A673 (cell line): ENCODE measurements at regions not wholly inside any gene's neighbourhood (a gene's known extent, or its start where the extent isn't known, plus 50 kb on each side); places are given as distances from the start of the nearest gene placed in this dataset.

Source experiments
- BruUV-seq: library from RNA; stranded (reverse); fragments of 400-500 nt; replicated peaks from 2 replicates; lab custom pipeline; 2021; lab: Mats Ljungman, UMichigan
- CTCF ChIA-PET: fragments of 300-600 bp; sonication (Branson Sonifier 250); formaldehyde crosslinking; loops from one replicate; lab custom pipeline; 2022; ENCODE audit warnings: antibody characterized with exemption; lab: Charles Lee
- POLR2A ChIA-PET: fragments of 300-600 bp; sonication (Branson Sonifier 250); formaldehyde crosslinking; loops from one replicate; lab custom pipeline; 2022; ENCODE audit warnings: antibody characterized with exemption; ENCODE audit not compliant: low non-redundant PET; lab: Charles Lee
- DNase-seq: peaks from one replicate; pipeline ENCODE4 v3.0.0-alpha.2; 2015; ENCODE audit warnings: low spot score
- H3K27ac ChIP-seq: fragments of 200-600 bp; sonication (generic); 2 replicates; pipeline ENCODE4 v1.5.1; 2016; ENCODE audit warnings: mixed run types, low read depth, mild to moderate bottlenecking, mixed read lengths, antibody characterized with exemption, low read length; ENCODE audit not compliant: poor library complexity, severe bottlenecking
- H3K27me3 ChIP-seq: fragments of 200-600 bp; sonication (generic); replicated peaks from 2 replicates; pipeline ENCODE4 v1.6.1; 2017; ENCODE audit warnings: mixed run types, low read depth, mild to moderate bottlenecking, mixed read lengths, antibody characterized with exemption, low read length; ENCODE audit not compliant: insufficient read depth, poor library complexity
- H3K36me3 ChIP-seq: fragments of 200-600 bp; sonication (generic); 2 replicates; pipeline ENCODE4 v1.6.1; 2016; ENCODE audit warnings: mixed run types, mild to moderate bottlenecking, mixed read lengths, antibody characterized with exemption, low read length; ENCODE audit not compliant: insufficient read depth, poor library complexity, severe bottlenecking
- H3K4me1 ChIP-seq: fragments of 200-600 bp; sonication (generic); 2 replicates; pipeline ENCODE4 v1.6.1; 2017; ENCODE audit warnings: mixed run types, mild to moderate bottlenecking, mixed read lengths, antibody characterized with exemption, low read length; ENCODE audit not compliant: insufficient read depth, poor library complexity, severe bottlenecking
- H3K4me3 ChIP-seq: fragments of 200-600 bp; sonication (generic); 2 replicates; pipeline ENCODE4 v1.5.1; 2016; ENCODE audit warnings: low read depth, mixed run types, mild to moderate bottlenecking, mixed read lengths, low read length; ENCODE audit not compliant: poor library complexity, severe bottlenecking
- H3K9me3 ChIP-seq: fragments of 200-600 bp; sonication (generic); 2 replicates; pipeline ENCODE4 v1.6.1; 2016; ENCODE audit warnings: mixed run types, low read depth, mild to moderate bottlenecking, mixed read lengths, antibody characterized with exemption, low read length; ENCODE audit not compliant: poor library complexity, severe bottlenecking
- EZH2 ChIP-seq: fragments of 200-600 bp; sonication (generic); IDR thresholded peaks from 2 replicates; pipeline ENCODE4 v1.6.1; 2017; ENCODE audit warnings: borderline replicate concordance, low read depth, mild to moderate bottlenecking, mixed read lengths, antibody characterized with exemption, low read length; ENCODE audit not compliant: poor library complexity, severe bottlenecking
- intact Hi-C: fragments of 100-400 bp; cut with micrococcal nuclease; formaldehyde crosslinking; loops from one replicate; pipeline ENCODE4 v1.10.0; 2022; ENCODE audit not compliant: unreplicated experiment
- TF ChIP-seq, protein P1 (sequence below): fragments of 300-800, 200-600 bp; sonication (generic); conservative IDR thresholded peaks from 2 replicates; pipeline ENCODE4 v1.5.1; 2017; ENCODE audit warnings: low read depth, mild to moderate bottlenecking, antibody characterized with exemption, low read length, moderate library complexity, mixed read lengths

DNA sequence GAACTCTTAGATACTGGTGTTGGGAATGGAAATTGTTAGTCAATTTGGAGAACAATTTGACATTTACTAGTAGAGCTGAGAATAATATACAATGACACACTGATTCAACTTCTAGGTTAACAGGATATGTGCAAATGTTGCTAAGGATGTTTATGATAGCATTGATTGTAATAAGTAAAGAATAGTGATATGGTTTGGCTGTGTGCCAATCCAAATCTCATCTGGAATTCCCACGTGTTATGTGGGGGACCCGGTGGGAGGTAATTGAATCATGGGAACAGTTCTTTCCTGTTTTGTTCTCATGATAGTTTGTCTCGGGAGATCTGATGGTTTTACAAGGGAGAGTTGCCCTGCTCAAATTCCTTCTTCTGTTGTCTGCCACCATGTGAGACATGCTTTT, 302.4 kb upstream of the TMPRSS15 start:
- Histone ChIP-seq H3K9me3 (no peaks in the 10 kb centered on the region), H3K27ac (no peak overlapping the region), H3K36me3 (no peaks in the 10 kb centered on the region), H3K4me3 (no peak overlapping the region), H3K4me1 (no peaks in the 10 kb centered on the region), H3K27me3 (no peaks in the 10 kb centered on the region)
- ChIA-PET CTCF (no interaction called here), POLR2A (no interaction called here)
- BruUV-seq: no TSS peak
- no peak for DNase-seq
- intact Hi-C loops: no loop called here
- no peak for TF ChIP-seq EZH2
- TF ChIP-seq, protein P1, sequence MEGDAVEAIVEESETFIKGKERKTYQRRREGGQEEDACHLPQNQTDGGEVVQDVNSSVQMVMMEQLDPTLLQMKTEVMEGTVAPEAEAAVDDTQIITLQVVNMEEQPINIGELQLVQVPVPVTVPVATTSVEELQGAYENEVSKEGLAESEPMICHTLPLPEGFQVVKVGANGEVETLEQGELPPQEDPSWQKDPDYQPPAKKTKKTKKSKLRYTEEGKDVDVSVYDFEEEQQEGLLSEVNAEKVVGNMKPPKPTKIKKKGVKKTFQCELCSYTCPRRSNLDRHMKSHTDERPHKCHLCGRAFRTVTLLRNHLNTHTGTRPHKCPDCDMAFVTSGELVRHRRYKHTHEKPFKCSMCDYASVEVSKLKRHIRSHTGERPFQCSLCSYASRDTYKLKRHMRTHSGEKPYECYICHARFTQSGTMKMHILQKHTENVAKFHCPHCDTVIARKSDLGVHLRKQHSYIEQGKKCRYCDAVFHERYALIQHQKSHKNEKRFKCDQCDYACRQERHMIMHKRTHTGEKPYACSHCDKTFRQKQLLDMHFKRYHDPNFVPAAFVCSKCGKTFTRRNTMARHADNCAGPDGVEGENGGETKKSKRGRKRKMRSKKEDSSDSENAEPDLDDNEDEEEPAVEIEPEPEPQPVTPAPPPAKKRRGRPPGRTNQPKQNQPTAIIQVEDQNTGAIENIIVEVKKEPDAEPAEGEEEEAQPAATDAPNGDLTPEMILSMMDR: no peak

DNA sequence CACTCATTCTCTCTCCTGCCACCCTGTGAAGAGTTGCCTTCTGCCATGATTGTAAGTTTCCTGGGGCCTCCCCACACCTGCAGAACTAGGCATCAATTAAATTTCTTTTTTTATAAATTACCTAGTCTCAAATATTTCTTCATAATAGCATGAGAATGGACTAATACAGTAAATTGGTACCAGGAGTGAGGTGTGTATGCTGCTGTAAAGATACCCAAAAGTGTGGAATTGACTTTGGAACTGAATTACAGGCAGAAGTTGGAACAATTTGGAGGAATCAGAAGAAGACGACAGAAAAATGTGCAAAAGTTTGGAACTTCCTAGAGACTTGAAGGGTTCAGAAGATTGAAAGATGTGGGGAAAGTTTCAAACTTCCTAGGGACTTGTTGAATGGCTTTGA, 308.1 kb upstream of the TMPRSS15 start:
- Histone ChIP-seq H3K4me1 (no peaks in the 10 kb centered on the region), H3K4me3 (no peak overlapping the region), H3K27ac (no peak overlapping the region), H3K9me3 (peaks cover 9% of the 10 kb centered on the region), H3K27me3 (no peaks in the 10 kb centered on the region), H3K36me3 (no peaks in the 10 kb centered on the region)
- BruUV-seq: no TSS peak
- no peak for DNase-seq
- intact Hi-C loops: no loop called here
- POLR2A ChIA-PET: no interaction called here
- no peak for TF ChIP-seq EZH2
- TF ChIP-seq, protein P1: no peak
- CTCF ChIA-PET: no interaction called here

DNA sequence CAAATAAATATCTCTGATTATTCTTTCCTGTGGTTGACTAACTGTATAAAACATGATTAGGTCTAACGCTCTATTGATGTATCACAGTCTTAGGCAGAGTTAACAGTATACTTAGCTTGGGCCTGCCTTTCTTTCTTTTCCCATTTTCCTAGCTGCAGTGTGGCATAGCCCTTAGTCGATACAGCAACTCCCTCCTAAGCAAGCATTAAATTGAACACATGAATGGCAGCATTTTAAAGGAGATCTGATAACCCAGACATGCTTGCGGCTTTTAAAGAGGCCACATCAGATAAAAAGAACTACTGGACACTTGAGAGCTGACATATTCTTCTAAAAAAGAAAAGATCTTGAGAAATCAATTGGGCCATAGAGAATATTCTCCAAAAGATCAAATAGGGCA, 312.0 kb upstream of the TMPRSS15 start:
- DNase-seq: no peak
- H3K27ac ChIP-seq: no peak overlapping the region
- no peak overlapping the region for H3K4me3 ChIP-seq
- H3K36me3 ChIP-seq: no peaks in the 10 kb centered on the region
- ChIA-PET POLR2A (no interaction called here), CTCF (no interaction called here)
- H3K9me3 ChIP-seq: peaks cover 15% of the 10 kb centered on the region
- H3K4me1 ChIP-seq: no peaks in the 10 kb centered on the region
- no TSS peak for BruUV-seq
- TF ChIP-seq EZH2: no peak
- TF ChIP-seq, protein P1: no peak
- intact Hi-C loops: no loop called here
- no peaks in the 10 kb centered on the region for H3K27me3 ChIP-seq
